Cardiac muscle cell (in vitro differentiated cells and primary cell): ENCODE measurements at regions not wholly inside any gene's neighbourhood (a gene's known extent, or its start where the extent isn't known, plus 50 kb on each side); places are given as distances from the start of the nearest gene placed in this dataset.

Source experiments
- DNase-seq, 2 donors: peaks; one replicate each; pipeline versions ENCODE4 v3.0.0 to v3.0.0-alpha.2; 2010 to 2017; ENCODE audit warnings: low read depth in 1 of 2, low spot score in 1 of 2
- H3K27ac ChIP-seq: fragments of 200-600 bp; sonication (generic); 2 replicates; pipeline ENCODE4 v1.5.1; 2016
- H3K27me3 ChIP-seq: fragments of 200-600 bp; sonication (generic); 2 replicates; pipeline ENCODE4 v1.6.0; 2016; ENCODE audit warnings: control low read depth
- H3K36me3 ChIP-seq: fragments of 200-600 bp; sonication (generic); 2 replicates; pipeline ENCODE4 v1.5.1; 2016; ENCODE audit warnings: control low read depth
- H3K4me1 ChIP-seq: fragments of 200-600 bp; sonication (generic); 2 replicates; pipeline ENCODE4 v1.8.1; 2017; ENCODE audit warnings: low read depth, mild to moderate bottlenecking, mixed run types
- H3K4me3 ChIP-seq: fragments of 200-600 bp; sonication (generic); 2 replicates; pipeline ENCODE4 v1.5.1; 2016; ENCODE audit warnings: mild to moderate bottlenecking
- H3K9me3 ChIP-seq: fragments of 200-600 bp; sonication (generic); 2 replicates; pipeline ENCODE4 v1.5.1; 2017; ENCODE audit warnings: low read depth, mild to moderate bottlenecking, control low read depth
- TF ChIP-seq, protein P1 (sequence below): IDR thresholded peaks from 2 replicates; pipeline ENCODE4 v1.5.1; 2012; ENCODE audit warnings: low read depth, mild to moderate bottlenecking, low read length

DNA sequence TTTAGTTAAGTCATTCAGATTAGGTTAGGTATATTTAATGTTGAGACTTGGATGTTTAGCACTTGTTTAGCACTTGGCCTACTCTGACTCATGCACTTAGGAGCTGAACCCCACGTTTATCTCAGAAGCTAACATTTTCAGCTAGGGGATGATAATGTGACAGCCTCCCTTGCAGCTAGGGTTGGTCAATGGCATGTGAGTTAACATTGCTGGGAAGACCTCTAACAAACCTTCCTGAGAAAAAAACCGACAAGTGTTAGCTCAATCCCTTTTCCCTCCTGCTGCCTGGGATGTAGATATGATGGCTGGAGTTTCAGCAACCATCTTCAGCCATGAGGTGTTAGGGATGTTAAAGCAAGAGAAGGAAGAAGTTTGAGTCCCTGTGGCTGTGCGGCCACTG is 185.0 kb upstream of the FOXF1 start:
- H3K36me3 ChIP-seq = no peaks in the 10 kb centered on the region
- H3K4me1 ChIP-seq = no peaks in the 10 kb centered on the region
- no peak overlapping the region for H3K4me3 ChIP-seq
- no peaks in the 10 kb centered on the region for H3K9me3 ChIP-seq
- no peak for DNase-seq
- TF ChIP-seq, protein P1, sequence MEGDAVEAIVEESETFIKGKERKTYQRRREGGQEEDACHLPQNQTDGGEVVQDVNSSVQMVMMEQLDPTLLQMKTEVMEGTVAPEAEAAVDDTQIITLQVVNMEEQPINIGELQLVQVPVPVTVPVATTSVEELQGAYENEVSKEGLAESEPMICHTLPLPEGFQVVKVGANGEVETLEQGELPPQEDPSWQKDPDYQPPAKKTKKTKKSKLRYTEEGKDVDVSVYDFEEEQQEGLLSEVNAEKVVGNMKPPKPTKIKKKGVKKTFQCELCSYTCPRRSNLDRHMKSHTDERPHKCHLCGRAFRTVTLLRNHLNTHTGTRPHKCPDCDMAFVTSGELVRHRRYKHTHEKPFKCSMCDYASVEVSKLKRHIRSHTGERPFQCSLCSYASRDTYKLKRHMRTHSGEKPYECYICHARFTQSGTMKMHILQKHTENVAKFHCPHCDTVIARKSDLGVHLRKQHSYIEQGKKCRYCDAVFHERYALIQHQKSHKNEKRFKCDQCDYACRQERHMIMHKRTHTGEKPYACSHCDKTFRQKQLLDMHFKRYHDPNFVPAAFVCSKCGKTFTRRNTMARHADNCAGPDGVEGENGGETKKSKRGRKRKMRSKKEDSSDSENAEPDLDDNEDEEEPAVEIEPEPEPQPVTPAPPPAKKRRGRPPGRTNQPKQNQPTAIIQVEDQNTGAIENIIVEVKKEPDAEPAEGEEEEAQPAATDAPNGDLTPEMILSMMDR = no peak
- no peaks in the 10 kb centered on the region for H3K27me3 ChIP-seq
- no peak overlapping the region for H3K27ac ChIP-seq

DNA sequence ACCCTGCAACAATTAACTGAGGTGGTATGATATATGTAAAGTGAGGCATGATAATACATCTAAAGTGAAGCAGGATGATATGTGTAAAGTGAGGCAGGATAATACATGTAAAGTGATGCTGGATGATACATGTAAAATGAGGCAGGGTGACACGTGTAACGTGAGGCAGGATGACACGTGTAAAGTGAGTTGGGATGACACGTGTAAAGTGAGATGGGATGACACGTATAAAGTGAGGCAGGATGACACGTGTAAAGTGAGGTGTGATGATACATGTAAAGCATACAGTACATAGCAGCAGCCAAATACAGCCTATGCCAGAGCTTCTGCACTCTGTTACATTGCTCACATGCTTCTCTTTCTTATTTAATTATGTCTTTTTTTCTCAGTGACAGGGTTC is 184.4 kb upstream of the FOXF1 start:
- Histone ChIP-seq H3K4me1 (no peaks in the 10 kb centered on the region), H3K27ac (no peak overlapping the region), H3K4me3 (no peak overlapping the region), H3K36me3 (no peaks in the 10 kb centered on the region), H3K27me3 (no peaks in the 10 kb centered on the region), H3K9me3 (no peaks in the 10 kb centered on the region)
- TF ChIP-seq, protein P1 = no peak
- no peak for DNase-seq

DNA sequence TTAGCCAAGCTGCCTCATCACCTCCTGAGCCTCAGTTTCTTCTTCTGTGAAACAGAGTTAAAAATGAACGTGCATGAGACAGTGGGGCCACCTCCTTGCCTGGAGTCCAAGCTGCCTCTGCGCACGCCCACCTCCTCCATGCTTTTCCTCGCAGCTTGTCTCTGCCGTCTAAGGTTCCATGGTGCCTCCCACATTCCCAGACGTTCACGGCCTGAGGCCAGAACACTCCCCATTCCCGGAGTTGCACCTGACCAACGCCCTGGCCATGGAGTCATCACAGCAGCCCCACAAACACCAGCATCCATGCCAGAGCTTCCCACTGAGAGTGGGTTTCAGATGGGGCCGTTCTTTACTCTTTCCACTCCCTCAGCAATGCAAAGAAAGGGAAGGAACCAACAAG is 183.0 kb upstream of the FOXF1 start:
- TF ChIP-seq, protein P1 = no peak
- DNase-seq = no peak
- H3K4me3 ChIP-seq = no peak overlapping the region
- H3K27me3 ChIP-seq = no peaks in the 10 kb centered on the region
- H3K36me3 ChIP-seq = no peaks in the 10 kb centered on the region
- no peak overlapping the region for H3K27ac ChIP-seq
- H3K9me3 ChIP-seq = no peaks in the 10 kb centered on the region
- peaks cover 6% of the 10 kb centered on the region for H3K4me1 ChIP-seq

DNA sequence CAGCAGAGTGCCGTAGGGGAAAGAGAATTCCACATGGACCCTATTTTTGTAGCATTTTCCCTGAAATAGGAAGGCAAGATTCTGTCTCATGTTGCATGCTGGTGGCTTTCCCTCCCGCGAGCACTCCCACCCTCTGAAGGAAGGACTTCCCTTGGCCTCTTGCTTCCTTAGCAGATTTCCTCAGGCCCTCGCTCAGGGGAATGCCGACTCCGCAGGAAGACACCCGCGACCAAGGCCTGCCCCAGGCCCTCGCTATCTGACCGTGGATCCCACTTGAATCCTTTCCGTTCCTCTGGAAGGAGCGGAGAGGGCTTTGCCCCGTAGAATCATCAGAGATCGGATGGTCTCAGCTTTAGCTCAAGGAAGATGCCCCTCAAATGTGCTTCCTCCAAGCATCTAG is 179.4 kb upstream of the FOXF1 start:
- TF ChIP-seq, protein P1 = no peak
- no peak overlapping the region for H3K4me3 ChIP-seq
- H3K9me3 ChIP-seq = no peaks in the 10 kb centered on the region
- H3K27me3 ChIP-seq = no peaks in the 10 kb centered on the region
- H3K36me3 ChIP-seq = no peaks in the 10 kb centered on the region
- H3K27ac ChIP-seq = no peak overlapping the region
- DNase-seq = no peak
- H3K4me1 ChIP-seq = peaks cover 22% of the 10 kb centered on the region

DNA sequence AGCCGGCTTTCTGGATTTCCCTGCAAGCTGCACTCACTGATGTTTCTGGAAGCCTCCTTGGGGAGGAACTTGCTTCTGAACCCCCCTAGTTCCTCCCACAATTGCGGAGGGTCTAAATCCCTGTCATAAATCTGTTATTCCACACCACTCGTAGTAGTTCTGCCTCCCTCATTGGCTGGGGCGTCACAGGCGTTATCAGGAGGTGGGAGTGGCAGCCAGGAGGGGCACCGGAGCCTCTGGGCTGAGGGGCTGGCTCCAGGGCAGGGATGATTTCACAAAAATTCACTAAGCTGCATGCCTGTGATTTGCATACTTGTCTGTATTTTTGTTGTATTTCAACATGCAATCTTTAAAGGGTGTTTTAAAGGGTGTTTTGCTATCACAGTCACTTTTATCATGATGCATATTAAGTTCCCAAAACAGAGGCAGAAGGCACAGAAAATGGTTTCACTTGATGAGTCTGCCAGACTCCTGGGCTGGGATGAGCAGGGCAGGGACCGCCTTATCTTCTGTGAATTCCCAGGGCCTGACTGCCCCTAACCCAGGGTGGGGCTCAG is 176.2 kb upstream of the FOXF1 start:
- no peak for DNase-seq
- Histone ChIP-seq H3K27me3 (no peaks in the 10 kb centered on the region), H3K4me1 (peaks cover 22% of the 10 kb centered on the region), H3K9me3 (no peaks in the 10 kb centered on the region), H3K27ac (no peak overlapping the region), H3K36me3 (no peaks in the 10 kb centered on the region), H3K4me3 (no peak overlapping the region)
- TF ChIP-seq, protein P1 = no peak
